H9 (cell line): ENCODE measurements at regions not wholly inside any gene's neighbourhood (a gene's known extent, or its start where the extent isn't known, plus 50 kb on each side); places are given as distances from the start of the nearest gene placed in this dataset.

Experiments used
- DNase-seq: peaks from one replicate; pipeline ENCODE4 v3.0.0-alpha.2; 2017
- H2AFZ ChIP-seq: one replicate; pipeline ENCODE4 v1.6.1; 2013; ENCODE audit warnings: mild to moderate bottlenecking, low read length, control low read depth, moderate library complexity
- H2AK5ac ChIP-seq: 2 replicates; pipeline ENCODE4 v1.6.1; 2013; ENCODE audit warnings: low read length, control low read depth, mixed read lengths; ENCODE audit not compliant: insufficient read length
- H2BK120ac ChIP-seq: one replicate; pipeline ENCODE4 v1.6.1; 2013; ENCODE audit warnings: low read depth, mild to moderate bottlenecking, low read length, control low read depth, inconsistent platforms; ENCODE audit not compliant: poor library complexity, severe bottlenecking
- H2BK12ac ChIP-seq: 2 replicates; pipeline ENCODE4 v1.6.1; 2013; ENCODE audit warnings: low read length, control low read depth, mixed read lengths, low read depth; ENCODE audit not compliant: insufficient read length
- H2BK15ac ChIP-seq: 2 replicates; pipeline ENCODE4 v1.6.1; 2013; ENCODE audit warnings: low read depth, low read length, control low read depth
- H2BK20ac ChIP-seq: one replicate; pipeline ENCODE4 v1.6.1; 2013; ENCODE audit warnings: low read depth, mild to moderate bottlenecking, low read length, control low read depth, inconsistent platforms; ENCODE audit not compliant: poor library complexity, severe bottlenecking
- H2BK5ac ChIP-seq: 2 replicates; pipeline ENCODE4 v1.6.1; 2013; ENCODE audit warnings: low read length, control low read depth, mixed read lengths; ENCODE audit not compliant: insufficient read length
- H3K14ac ChIP-seq: 2 replicates; pipeline ENCODE4 v1.6.1; 2013; ENCODE audit warnings: low read length, control low read depth; ENCODE audit not compliant: insufficient read depth
- H3K18ac ChIP-seq: 2 replicates; pipeline ENCODE4 v1.6.1; 2013; ENCODE audit warnings: low read depth, mild to moderate bottlenecking, mixed read lengths, low read length, control low read depth; ENCODE audit not compliant: insufficient read length
- H3K23ac ChIP-seq: 2 replicates; pipeline ENCODE4 v1.6.1; 2013; ENCODE audit warnings: low read length, control low read depth, mixed read lengths, low read depth; ENCODE audit not compliant: insufficient read length
- H3K23me2 ChIP-seq: 2 replicates; pipeline ENCODE4 v1.6.1; 2013; ENCODE audit warnings: low read depth, mild to moderate bottlenecking, mixed read lengths, low read length, control low read depth; ENCODE audit not compliant: insufficient read length, poor library complexity, severe bottlenecking
- H3K27ac ChIP-seq: 2 replicates; pipeline ENCODE4 v1.5.1; 2013; ENCODE audit warnings: low read length, control low read depth, mixed read lengths, low read depth; ENCODE audit not compliant: insufficient read length
- H3K27me3 ChIP-seq: 2 replicates; pipeline ENCODE4 v1.6.1; 2013; ENCODE audit warnings: low read length, control low read depth, inconsistent platforms; ENCODE audit not compliant: insufficient read depth
- H3K4ac ChIP-seq: 2 replicates; pipeline ENCODE4 v1.6.1; 2013; ENCODE audit warnings: low read depth, mild to moderate bottlenecking, control low read depth, inconsistent platforms, low read length, moderate library complexity
- H3K4me1 ChIP-seq: 2 replicates; pipeline ENCODE4 v1.6.1; 2013; ENCODE audit warnings: low read length, control low read depth, inconsistent platforms; ENCODE audit not compliant: insufficient read depth
- H3K4me2 ChIP-seq: 2 replicates; pipeline ENCODE4 v1.6.1; 2013; ENCODE audit warnings: low read length, control low read depth, mixed read lengths; ENCODE audit not compliant: insufficient read length, insufficient read depth
- H3K56ac ChIP-seq: 2 replicates; pipeline ENCODE4 v1.6.1; 2013; ENCODE audit warnings: low read depth, mild to moderate bottlenecking, mixed read lengths, low read length, control low read depth; ENCODE audit not compliant: insufficient read length
- H3K79me1 ChIP-seq: 2 replicates; pipeline ENCODE4 v1.6.1; 2013; ENCODE audit warnings: low read depth, mild to moderate bottlenecking, moderate library complexity, low read length, control low read depth, inconsistent platforms; ENCODE audit not compliant: insufficient read depth, poor library complexity, severe bottlenecking
- H3K79me2 ChIP-seq: 2 replicates; pipeline ENCODE4 v1.6.1; 2013; ENCODE audit warnings: low read length, control low read depth, inconsistent platforms; ENCODE audit not compliant: insufficient read depth
- H3K9ac ChIP-seq: 2 replicates; pipeline ENCODE4 v1.6.1; 2013; ENCODE audit warnings: low read length, control low read depth, mixed read lengths; ENCODE audit not compliant: insufficient read length; ENCODE audit errors: extremely low read depth
- H3K9me3 ChIP-seq: one replicate; pipeline ENCODE4 v1.6.1; 2013; ENCODE audit warnings: low read depth, low read length, inconsistent platforms; ENCODE audit not compliant: control insufficient read depth
- H3T11ph ChIP-seq: one replicate; pipeline ENCODE4 v1.6.1; 2013; ENCODE audit warnings: mild to moderate bottlenecking, low read length, control low read depth, inconsistent platforms
- H4K20me1 ChIP-seq: one replicate; pipeline ENCODE4 v1.6.1; 2013; ENCODE audit not compliant: control insufficient read depth, insufficient read length, insufficient read depth
- H4K5ac ChIP-seq: 2 replicates; pipeline ENCODE4 v1.6.1; 2013; ENCODE audit warnings: low read depth, mild to moderate bottlenecking, mixed read lengths, low read length, control low read depth; ENCODE audit not compliant: insufficient read length
- H4K8ac ChIP-seq: replicated peaks from 2 replicates; pipeline ENCODE4 v1.6.1; 2013; ENCODE audit warnings: low read length, control low read depth, mixed read lengths, low read depth; ENCODE audit not compliant: insufficient read length
- H4K91ac ChIP-seq: 2 replicates; pipeline ENCODE4 v1.6.1; 2013; ENCODE audit warnings: low read depth, mild to moderate bottlenecking, moderate library complexity, mixed read lengths, low read length, control low read depth; ENCODE audit not compliant: insufficient read length
- H3K27ac Mint-ChIP-seq, 3 experiments: 2 replicates in 2 of 3; 3 replicates in 1 of 3; pipeline ENCODE4 v1.8.0; 2020 to 2021; ENCODE audit warnings: mixed read lengths in 3 of 3, mild to moderate bottlenecking in 1 of 3, moderate library complexity in 1 of 3
- H3K27me3 Mint-ChIP-seq: 2 replicates; pipeline ENCODE4 v1.8.0; 2021; ENCODE audit warnings: low read depth, mild to moderate bottlenecking, moderate library complexity, mixed read lengths
- H3K36me3 Mint-ChIP-seq, 3 experiments: 2 replicates in 2 of 3; 3 replicates in 1 of 3; pipeline ENCODE4 v1.8.0; 2020 to 2021; ENCODE audit warnings: low read depth in 3 of 3, mixed read lengths in 3 of 3; ENCODE audit not compliant: insufficient read depth in 1 of 3
- H3K4me1 Mint-ChIP-seq, 2 experiments: 2 replicates each; pipeline ENCODE4 v1.8.0; 2020; ENCODE audit warnings: mixed read lengths in 2 of 2
- H3K4me3 Mint-ChIP-seq, 2 experiments: 2 replicates in 1 of 2; 3 replicates in 1 of 2; pipeline ENCODE4 v1.8.0; 2020 to 2021; ENCODE audit warnings: mild to moderate bottlenecking in 2 of 2, mixed read lengths in 2 of 2, moderate library complexity in 1 of 2
- H3K9me3 Mint-ChIP-seq, 2 experiments: 2 replicates in 1 of 2; 3 replicates in 1 of 2; pipeline ENCODE4 v1.8.0; 2020; ENCODE audit warnings: mild to moderate bottlenecking in 2 of 2, mixed read lengths in 2 of 2, moderate library complexity in 1 of 2
- WGBS: extraction: QIAGEN DNeasy Blood & Tissue Kit; methylation state at CpG from one replicate; pipeline ENCODE4 v1.1.7; 2013; ENCODE audit warnings: missing lambda C conversion rate, low lambda C conversion rate, mixed read lengths; ENCODE audit not compliant: insufficient read length; ENCODE audit errors: extremely low coverage; 5-methylcytosine and 5-hydroxymethylcytosine counted together
- TF ChIP-seq, protein P1 (sequence below): fragments of 200-600 bp; sonication (generic); conservative IDR thresholded peaks from 3 replicates; pipeline ENCODE4 v1.8.0; 2021; ENCODE audit warnings: antibody characterized with exemption, mild to moderate bottlenecking

DNA sequence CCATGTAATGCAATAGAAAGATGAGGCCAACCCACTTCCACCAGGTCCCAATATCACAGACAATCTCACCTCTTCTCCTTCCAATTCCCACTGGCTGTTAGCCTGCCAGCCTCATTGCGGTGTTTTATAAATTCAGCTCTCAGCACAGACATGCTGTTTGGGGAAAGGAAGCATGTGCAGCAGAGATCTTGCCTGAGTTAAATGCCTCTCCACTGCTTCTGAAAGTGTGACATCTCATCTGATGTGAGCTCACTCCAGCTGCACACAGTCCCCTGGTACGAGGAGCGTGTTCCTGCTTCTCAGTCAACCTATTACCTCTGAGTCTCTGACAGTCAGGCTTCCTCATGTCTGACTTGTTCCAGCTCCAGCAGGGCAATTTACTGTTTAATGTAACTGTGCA lies 122.7 kb upstream of the GUCY1A2 start:
- Histone ChIP-seq H2AK5ac (no peak overlapping the region), H3K9ac (no peak overlapping the region), H3T11ph (no peak overlapping the region), H3K79me1 (no peaks in the 10 kb centered on the region), H2AFZ (no peak overlapping the region), H3K27ac (no peak overlapping the region), H3K23ac (no peak overlapping the region), H4K5ac (no peak overlapping the region), H4K91ac (no peak overlapping the region), H4K8ac (no peak overlapping the region), H2BK15ac (no peak overlapping the region), H2BK20ac (no peak overlapping the region), H3K4ac (no peak overlapping the region), H3K14ac (no peak overlapping the region), H3K23me2 (no peaks in the 10 kb centered on the region), H3K18ac (no peak overlapping the region), H3K79me2 (no peaks in the 10 kb centered on the region; the same call in 1 of the 2 replicates), H4K20me1 (no peaks in the 10 kb centered on the region), H3K4me2 (no peak overlapping the region), H3K9me3 (no peaks in the 10 kb centered on the region), H3K56ac (no peak overlapping the region), H2BK120ac (no peak overlapping the region), H2BK12ac (no peak overlapping the region), H3K27me3 (no peaks in the 10 kb centered on the region), H2BK5ac (no peak overlapping the region), H3K4me1 (no peaks in the 10 kb centered on the region)
- Mint-ChIP-seq H3K4me1 (no peaks in the 10 kb centered on the region), H3K4me3 (no peak overlapping the region), H3K9me3 (no peaks in the 10 kb centered on the region), H3K27me3 (no peaks in the 10 kb centered on the region), H3K36me3 (no peaks in the 10 kb centered on the region), H3K27ac (no peak overlapping the region)
- no CpG with 5 or more reads among the region's 3 CpGs for WGBS
- TF ChIP-seq, protein P1, sequence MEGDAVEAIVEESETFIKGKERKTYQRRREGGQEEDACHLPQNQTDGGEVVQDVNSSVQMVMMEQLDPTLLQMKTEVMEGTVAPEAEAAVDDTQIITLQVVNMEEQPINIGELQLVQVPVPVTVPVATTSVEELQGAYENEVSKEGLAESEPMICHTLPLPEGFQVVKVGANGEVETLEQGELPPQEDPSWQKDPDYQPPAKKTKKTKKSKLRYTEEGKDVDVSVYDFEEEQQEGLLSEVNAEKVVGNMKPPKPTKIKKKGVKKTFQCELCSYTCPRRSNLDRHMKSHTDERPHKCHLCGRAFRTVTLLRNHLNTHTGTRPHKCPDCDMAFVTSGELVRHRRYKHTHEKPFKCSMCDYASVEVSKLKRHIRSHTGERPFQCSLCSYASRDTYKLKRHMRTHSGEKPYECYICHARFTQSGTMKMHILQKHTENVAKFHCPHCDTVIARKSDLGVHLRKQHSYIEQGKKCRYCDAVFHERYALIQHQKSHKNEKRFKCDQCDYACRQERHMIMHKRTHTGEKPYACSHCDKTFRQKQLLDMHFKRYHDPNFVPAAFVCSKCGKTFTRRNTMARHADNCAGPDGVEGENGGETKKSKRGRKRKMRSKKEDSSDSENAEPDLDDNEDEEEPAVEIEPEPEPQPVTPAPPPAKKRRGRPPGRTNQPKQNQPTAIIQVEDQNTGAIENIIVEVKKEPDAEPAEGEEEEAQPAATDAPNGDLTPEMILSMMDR = no peak
- no peak for DNase-seq
